HG02763 (cell line): ENCODE measurements at regions not wholly inside any gene's neighbourhood (a gene's known extent, or its start where the extent isn't known, plus 50 kb on each side); places are given as distances from the start of the nearest gene placed in this dataset.

Experiments used
- ATAC-seq: cut with Tn5 transposase; IDR thresholded peaks from one replicate; pipeline ENCODE4 v1.9.1; 2021; ENCODE audit warnings: mild to moderate bottlenecking, moderate library complexity; ENCODE audit not compliant: unreplicated experiment

DNA sequence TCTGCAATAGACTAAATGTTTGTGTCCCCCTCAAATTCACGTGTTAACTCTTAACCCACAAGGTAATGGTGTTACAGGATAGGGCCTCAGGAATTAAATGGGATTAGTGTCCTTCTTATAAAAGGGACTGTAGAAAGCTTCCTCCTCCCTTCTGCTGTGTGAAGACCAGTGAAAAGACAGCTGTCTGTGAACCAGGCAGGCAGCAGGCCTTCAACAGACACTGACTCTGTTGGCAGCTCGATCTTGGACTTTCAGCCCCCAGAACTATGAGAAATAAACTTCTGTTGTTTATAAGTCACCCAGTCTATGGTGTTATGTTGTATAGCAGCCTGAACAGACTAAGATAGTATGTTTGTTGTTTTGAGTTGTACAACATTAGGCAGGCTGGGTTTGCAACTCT, 208.1 kb downstream of the GBA3 start:
- ATAC-seq: no peak

DNA sequence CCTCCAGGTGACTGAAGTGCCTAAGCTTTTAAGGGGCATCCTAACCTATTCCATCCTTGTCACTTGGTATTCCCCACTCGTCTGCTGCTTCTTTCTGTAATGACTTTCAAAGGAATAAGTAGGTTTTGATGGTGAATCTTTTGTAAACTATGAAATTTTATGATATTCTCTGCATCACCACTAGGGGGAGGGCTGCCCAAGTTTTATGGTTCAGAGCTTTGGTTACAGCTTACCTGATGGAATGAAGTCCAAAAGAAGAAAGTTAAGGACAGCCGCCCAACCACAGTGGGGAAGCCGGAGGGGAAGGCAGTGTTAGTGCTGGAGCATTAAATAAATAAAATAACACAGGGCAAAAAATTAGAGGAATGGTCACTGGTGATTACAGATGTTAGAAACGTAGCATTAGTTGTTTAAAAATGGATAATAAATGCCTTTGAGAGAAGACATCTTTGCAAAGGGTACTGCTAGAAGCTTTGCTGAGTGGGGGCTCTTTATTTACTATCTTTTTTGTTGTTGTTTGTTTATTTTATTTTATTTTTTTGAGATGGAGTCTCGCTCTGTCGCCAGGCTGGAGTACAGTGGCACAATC, 204.9 kb downstream of the GBA3 start:
- ATAC-seq: no peak

- no peak for ATAC-seq
Observed at GRCh38 chr4:22895482-22895881, 202.7 kb downstream of the GBA3 start.

DNA sequence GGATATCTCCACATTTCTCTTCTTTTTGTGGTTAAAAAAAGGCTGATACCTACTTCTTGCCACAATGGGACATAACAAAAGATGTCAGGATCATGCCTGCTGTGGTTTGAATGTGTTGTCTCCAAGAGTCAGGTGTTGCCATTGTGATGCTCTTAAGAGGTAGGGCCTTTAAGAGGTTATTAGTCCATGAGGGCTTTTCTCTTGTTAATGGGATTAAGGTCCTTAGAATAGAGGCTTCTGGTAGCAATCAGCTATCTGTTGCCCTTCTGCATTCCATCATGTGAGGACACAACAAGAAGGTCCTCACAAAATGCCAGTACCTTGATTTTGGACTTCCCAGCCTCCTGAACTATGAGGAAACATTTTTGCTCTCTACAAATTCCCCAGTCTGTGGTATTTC, 191.4 kb downstream of the GBA3 start:
- no peak for ATAC-seq

DNA sequence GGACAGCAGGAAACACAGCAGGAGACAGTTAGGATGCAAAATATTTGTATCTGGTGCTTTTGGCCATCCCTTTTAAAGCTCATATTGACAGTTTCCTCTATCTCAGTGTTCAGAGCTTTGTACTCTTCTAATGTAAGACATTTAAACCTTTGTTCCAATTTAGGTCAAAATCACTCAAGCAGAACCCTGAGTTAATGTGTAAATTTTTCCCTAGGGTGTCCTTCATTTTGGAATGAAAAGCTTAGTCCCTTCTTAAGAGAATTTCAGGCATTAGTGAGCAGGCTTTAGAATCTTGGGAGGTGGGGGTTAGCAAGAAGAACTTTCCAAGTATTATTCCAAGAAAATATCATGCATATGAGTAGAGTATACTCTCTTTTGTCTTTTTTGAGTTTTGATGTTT, 188.7 kb downstream of the GBA3 start:
- no peak for ATAC-seq

DNA sequence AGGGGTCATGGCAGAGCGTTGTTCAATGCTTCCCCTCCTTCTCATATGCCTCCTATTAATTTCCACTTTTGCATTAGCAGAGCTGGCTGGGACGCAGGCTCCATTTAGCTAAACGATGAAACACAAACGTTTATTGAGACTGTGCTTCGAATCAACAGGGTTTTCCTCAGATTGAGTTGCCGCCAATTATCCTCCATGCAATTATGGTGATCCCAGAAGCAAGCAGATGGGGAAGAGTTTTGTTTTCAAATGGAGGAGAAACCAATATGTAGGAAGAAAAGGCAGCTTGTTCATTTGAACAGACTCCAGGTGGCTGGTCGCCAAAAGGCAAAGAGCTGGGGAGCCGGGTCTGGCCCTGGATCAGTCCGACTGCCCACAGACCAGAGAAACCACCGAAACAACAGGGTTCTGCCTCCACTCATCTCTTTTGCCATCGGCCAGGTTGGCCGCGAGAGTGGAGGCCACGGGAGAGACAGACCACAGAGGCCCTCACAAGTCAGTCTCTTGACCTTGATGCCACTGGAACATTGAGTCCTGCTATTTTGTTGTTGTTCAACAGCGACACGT, 184.8 kb downstream of the GBA3 start:
- no peak for ATAC-seq

DNA sequence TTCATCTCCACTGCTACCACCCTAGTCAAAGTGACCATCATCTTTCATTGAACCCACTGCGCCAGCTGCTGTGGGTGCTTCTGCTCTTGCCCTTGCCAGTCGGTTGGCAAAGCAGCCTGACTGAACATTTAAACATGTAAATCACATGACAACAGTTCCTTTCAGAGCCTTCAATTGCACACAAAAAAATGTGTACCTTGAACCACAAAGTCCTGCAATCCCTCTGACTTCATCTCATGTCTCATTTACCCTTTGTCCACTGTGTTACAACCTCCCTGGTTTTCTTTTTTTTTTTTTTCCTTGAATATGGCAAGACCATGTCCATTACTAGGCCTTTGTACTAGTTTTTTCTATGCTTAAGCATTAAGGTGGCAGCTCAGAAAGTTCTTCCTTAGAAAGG, 183.5 kb downstream of the GBA3 start:
- no peak for ATAC-seq

DNA sequence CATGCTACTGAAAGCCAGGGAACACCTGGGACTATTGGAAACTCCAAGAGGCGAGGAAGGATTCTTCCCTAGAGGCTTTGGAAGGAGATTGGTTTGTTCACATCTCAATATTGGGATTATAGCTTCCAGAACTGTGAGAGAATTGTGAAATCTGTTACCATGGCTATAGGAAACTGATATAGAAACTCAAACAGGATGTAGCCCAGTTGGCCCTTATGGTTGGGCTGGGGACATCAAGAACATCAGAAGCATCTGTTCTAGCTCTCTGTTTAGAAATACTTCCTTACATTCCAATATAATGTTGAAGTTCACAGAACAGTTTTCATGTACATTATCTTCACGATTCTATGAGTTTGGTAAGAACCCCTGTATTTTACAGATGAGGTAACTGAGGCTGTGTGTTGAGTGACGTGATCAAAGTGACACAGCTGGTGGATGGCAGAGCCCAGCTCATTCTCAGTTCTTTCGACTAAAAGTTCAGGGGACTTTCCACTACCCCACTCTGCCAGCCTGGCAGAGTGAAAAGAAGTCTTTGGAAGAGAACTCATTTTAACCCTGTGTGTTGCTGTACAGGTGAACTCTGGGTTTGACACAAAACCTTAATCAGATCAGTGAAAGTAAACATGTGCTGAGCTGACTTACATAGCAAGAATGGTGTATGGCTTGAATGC, 183.0 kb downstream of the GBA3 start:
- ATAC-seq: no peak

GRCh38 chr4:22874334-22874912, 181.7 kb downstream of the GBA3 start:
- ATAC-seq: no peak

DNA sequence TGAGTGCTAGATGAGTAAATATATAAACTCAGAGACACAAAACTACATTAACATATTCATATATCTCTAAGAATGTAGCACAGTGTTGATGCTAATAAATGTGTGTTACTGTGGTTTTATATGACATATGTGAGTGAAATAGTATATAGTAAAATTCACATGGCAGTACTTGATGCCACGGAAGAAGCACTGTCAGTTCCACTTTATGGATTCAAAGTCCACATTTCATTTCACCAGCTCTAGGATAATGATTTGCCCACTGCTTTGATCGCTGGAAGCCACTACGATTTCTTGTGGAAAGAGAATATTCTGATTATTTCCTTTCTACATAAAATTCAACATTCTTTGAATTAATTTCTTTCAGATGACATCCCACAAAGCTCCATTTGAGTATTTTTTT, 181.2 kb downstream of the GBA3 start:
- ATAC-seq: no peak

DNA sequence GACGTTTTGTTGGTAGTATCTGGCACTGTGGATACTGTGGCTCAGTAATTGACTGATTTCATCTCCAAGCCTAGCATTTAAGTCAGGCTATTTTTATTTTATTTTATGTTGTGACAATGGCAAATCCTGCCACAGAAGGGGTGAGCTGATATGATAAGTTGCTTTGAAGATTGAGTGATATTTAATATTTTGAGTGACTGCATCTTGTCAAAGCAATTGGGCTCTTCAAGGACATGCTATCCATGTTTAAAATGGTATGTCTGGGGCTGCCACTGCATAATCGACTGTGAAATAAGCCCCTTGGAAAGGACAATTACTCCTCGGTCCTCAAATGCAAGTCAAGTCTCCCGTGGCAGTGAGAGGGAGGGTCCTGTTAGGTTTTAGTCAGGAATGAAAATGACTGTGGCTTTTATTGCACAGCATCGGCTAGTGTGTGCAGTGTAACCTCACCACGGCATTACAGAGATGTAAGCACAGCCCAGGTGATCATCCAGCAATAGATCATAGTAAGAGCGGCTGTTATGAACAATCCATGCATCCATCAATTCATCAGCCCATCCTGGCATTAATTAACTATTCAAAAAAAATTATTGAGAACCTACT, 178.2 kb downstream of the GBA3 start:
- no peak for ATAC-seq

- ATAC-seq: no peak
Observed at GRCh38 chr4:22869235-22869634, 176.5 kb downstream of the GBA3 start.
